ENCODE measurements at regions not wholly inside any gene's neighbourhood (a gene's known extent, or its start where the extent isn't known, plus 50 kb on each side); places are given as distances from the start of the nearest gene placed in this dataset.

- Histone ChIP-seq H3K27me3 (ENCODE audit: control insufficient read depth, insufficient read depth, low read length) (peaks cover 2% of the 10 kb centered on the region), H3K36me3 (ENCODE audit: control insufficient read depth, insufficient read depth, low read length) (no peaks in the 10 kb centered on the region), H3K4me3 (ENCODE audit: low read depth, low read length) (no peak overlapping the region)
- no peak for DNase-seq (ENCODE audit: low read depth)
- TF ChIP-seq CTCF (IDR thresholded peaks at IDR 0.05; ENCODE audit: insufficient read depth, low read length, severe bottlenecking) = no peak
- FAIRE-seq = no peak
Measured at GRCh38 chr6:33914645-33915044, 110.8 kb upstream of the MLN start.

DNA sequence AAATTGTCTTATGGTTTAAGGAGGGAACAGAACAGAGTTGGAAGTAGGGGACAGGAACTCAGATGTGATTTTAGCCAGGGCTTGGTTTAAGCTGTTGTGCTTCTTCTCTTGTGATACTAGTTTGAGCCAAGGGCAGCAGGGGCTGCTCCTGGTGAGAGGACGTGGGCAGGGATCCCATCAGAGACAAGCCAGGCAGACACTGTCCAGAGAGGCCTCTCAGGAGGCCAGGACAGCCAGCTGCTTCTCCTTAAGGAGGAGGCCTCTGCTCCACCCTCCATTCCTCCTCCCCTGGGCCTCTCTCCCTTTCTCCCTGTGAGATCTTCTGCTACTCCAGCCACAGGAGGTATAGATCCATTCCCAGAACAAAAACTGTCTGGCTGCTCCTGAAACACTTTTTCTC lies 108.4 kb upstream of the MLN start:
- H3K36me3 ChIP-seq (ENCODE audit: control insufficient read depth, insufficient read depth, low read length) = no peaks in the 10 kb centered on the region
- peaks cover 2% of the 10 kb centered on the region for H3K27me3 ChIP-seq (ENCODE audit: control insufficient read depth, insufficient read depth, low read length)
- FAIRE-seq (no peak), DNase-seq (ENCODE audit: low read depth) (no peak)
- TF ChIP-seq CTCF (IDR thresholded peaks at IDR 0.05; ENCODE audit: insufficient read depth, low read length, severe bottlenecking) = no peak
- no peak overlapping the region for H3K4me3 ChIP-seq (ENCODE audit: low read depth, low read length)

DNA sequence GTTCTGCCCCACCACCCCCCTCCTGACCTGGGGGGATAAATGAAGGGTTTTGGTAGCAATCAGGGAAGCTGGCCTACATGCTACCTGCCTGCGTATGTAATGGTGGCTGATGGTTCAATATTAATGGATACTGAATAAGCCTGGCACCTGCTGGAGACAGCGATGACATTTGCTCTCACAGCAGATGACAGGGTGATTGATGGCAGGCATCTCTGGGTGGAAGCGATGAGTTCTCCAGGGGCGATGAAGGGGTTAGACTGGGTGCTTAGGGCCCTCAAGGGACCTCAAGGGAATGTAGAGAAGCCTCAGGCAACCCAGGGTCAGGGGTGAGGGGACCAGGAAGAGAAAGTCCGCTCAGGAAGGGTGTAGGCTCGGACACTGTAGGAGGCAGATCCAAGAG lies 107.7 kb upstream of the MLN start:
- DNase-seq (ENCODE audit: low read depth) (no peak), FAIRE-seq (no peak)
- Histone ChIP-seq H3K27me3 (ENCODE audit: control insufficient read depth, insufficient read depth, low read length) (peaks cover 2% of the 10 kb centered on the region), H3K36me3 (ENCODE audit: control insufficient read depth, insufficient read depth, low read length) (no peaks in the 10 kb centered on the region), H3K4me3 (ENCODE audit: low read depth, low read length) (no peak overlapping the region)
- no peak for TF ChIP-seq CTCF (IDR thresholded peaks at IDR 0.05; ENCODE audit: insufficient read depth, low read length, severe bottlenecking)

DNA sequence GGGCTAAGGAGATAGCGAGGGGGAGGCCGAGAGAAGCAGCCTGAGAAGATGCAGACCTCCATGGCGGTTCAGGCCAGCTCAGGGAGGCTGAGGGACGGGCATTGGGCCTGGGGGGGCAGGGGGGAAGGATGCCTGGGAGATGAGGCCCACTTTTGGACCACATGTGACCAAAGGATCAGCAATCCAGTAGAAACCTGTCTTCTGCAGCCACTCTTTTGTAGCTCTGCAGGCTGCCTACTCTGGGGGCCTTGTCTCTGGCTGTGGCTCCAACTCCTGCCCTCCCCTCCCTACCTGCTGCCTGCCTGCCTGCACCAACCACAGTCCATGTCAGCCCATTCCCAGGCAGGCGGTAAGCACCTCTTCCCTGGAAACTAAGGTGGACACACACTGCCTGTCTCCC lies 106.8 kb upstream of the MLN start:
- no peak for FAIRE-seq
- H3K27me3 ChIP-seq (ENCODE audit: control insufficient read depth, insufficient read depth, low read length) = peaks cover 2% of the 10 kb centered on the region
- no peak for TF ChIP-seq CTCF (IDR thresholded peaks at IDR 0.05; ENCODE audit: insufficient read depth, low read length, severe bottlenecking)
- no peak for DNase-seq (ENCODE audit: low read depth)
- no peaks in the 10 kb centered on the region for H3K36me3 ChIP-seq (ENCODE audit: control insufficient read depth, insufficient read depth, low read length)
- no peak overlapping the region for H3K4me3 ChIP-seq (ENCODE audit: low read depth, low read length)

- FAIRE-seq = no peak
- DNase-seq (ENCODE audit: low read depth) = no peak
- Histone ChIP-seq H3K4me3 (ENCODE audit: low read depth, low read length) (no peak overlapping the region), H3K27me3 (ENCODE audit: control insufficient read depth, insufficient read depth, low read length) (peaks cover 2% of the 10 kb centered on the region), H3K36me3 (ENCODE audit: control insufficient read depth, insufficient read depth, low read length) (no peaks in the 10 kb centered on the region)
- TF ChIP-seq CTCF (IDR thresholded peaks at IDR 0.05; ENCODE audit: insufficient read depth, low read length, severe bottlenecking) = no peak
Measured at GRCh38 chr6:33909737-33910136, 105.9 kb upstream of the MLN start.

- no peak for TF ChIP-seq CTCF (IDR thresholded peaks at IDR 0.05; ENCODE audit: insufficient read depth, low read length, severe bottlenecking)
- H3K27me3 ChIP-seq (ENCODE audit: control insufficient read depth, insufficient read depth, low read length) = peaks cover 6% of the 10 kb centered on the region
- H3K36me3 ChIP-seq (ENCODE audit: control insufficient read depth, insufficient read depth, low read length) = no peaks in the 10 kb centered on the region
- no peak overlapping the region for H3K4me3 ChIP-seq (ENCODE audit: low read depth, low read length)
- FAIRE-seq (no peak), DNase-seq (ENCODE audit: low read depth) (no peak)
Measured at GRCh38 chr6:33908025-33908424, 104.2 kb upstream of the MLN start.

All from bronchial epithelial cell (primary cell).